ENCODE measurements at regions not wholly inside any gene's neighbourhood (a gene's known extent, or its start where the extent isn't known, plus 50 kb on each side); places are given as distances from the start of the nearest gene placed in this dataset.
"Not testable (repeated sequence)": the region's sequence is repeated elsewhere in the genome, so short reads cannot be mapped to it uniquely, and the experiment has no call there.

GRCh38 chr12:126944684-126945083 lies 1322.3 kb upstream of the TMEM132C start:
- TF ChIP-seq, protein P1, sequence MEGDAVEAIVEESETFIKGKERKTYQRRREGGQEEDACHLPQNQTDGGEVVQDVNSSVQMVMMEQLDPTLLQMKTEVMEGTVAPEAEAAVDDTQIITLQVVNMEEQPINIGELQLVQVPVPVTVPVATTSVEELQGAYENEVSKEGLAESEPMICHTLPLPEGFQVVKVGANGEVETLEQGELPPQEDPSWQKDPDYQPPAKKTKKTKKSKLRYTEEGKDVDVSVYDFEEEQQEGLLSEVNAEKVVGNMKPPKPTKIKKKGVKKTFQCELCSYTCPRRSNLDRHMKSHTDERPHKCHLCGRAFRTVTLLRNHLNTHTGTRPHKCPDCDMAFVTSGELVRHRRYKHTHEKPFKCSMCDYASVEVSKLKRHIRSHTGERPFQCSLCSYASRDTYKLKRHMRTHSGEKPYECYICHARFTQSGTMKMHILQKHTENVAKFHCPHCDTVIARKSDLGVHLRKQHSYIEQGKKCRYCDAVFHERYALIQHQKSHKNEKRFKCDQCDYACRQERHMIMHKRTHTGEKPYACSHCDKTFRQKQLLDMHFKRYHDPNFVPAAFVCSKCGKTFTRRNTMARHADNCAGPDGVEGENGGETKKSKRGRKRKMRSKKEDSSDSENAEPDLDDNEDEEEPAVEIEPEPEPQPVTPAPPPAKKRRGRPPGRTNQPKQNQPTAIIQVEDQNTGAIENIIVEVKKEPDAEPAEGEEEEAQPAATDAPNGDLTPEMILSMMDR (IDR thresholded peaks at IDR 0.05; ENCODE audit: extremely low read depth, low read depth, low read length): no peak
- Histone ChIP-seq H2AFZ (ENCODE audit: low read length) (no peak overlapping the region), H3K4me2 (ENCODE audit: insufficient read depth, low read length) (no peak overlapping the region), H3K4me1 (ENCODE audit: insufficient read depth, low read length) (no peaks in the 10 kb centered on the region), H3K9me3 (ENCODE audit: low read depth, low read length) (no peaks in the 10 kb centered on the region), H4K20me1 (ENCODE audit: insufficient read depth, low read length) (no peaks in the 10 kb centered on the region), H3K4me3 (ENCODE audit: insufficient read depth, low read length) (no peak overlapping the region), H3K27me3 (ENCODE audit: insufficient read depth, low read length) (no peaks in the 10 kb centered on the region), H3K27ac (ENCODE audit: low read depth, low read length) (no peak overlapping the region), H3K79me2 (ENCODE audit: insufficient read depth, low read length) (no peaks in the 10 kb centered on the region), H3K36me3 (ENCODE audit: insufficient read depth, low read length) (no peaks in the 10 kb centered on the region)
- DNase-seq (ENCODE audit: insufficient read length, low spot score, missing footprints): no peak

DNA sequence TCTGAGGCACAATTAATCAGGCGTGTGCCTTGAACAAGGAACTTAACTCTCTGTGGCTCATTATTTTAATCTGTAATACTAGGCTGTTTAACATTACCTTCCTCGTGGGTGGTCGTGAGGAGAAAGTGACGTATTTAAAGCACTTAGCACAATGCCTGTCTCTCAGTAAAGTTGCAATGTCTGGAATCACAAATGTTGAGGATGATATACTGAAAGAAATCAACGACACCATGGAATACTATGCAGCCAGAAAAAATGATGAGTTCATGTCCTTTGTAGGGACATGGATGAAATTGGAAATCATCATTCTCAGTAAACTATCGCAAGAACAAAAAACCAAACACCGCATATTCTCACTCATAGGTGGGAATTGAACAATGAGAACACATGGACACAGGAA lies 1320.0 kb upstream of the TMEM132C start:
- H3K9me3 ChIP-seq (ENCODE audit: low read depth, low read length); H3K4me1 ChIP-seq (ENCODE audit: insufficient read depth, low read length); H3K27me3 ChIP-seq (ENCODE audit: insufficient read depth, low read length); H2AFZ ChIP-seq (ENCODE audit: low read length); H3K27ac ChIP-seq (ENCODE audit: low read depth, low read length); H3K4me3 ChIP-seq (ENCODE audit: insufficient read depth, low read length); H3K4me2 ChIP-seq (ENCODE audit: insufficient read depth, low read length); DNase-seq (ENCODE audit: insufficient read length, low spot score, missing footprints); H3K79me2 ChIP-seq (ENCODE audit: insufficient read depth, low read length); H4K20me1 ChIP-seq (ENCODE audit: insufficient read depth, low read length); H3K36me3 ChIP-seq (ENCODE audit: insufficient read depth, low read length): not testable (repeated sequence)

GRCh38 chr12:126949558-126949957 lies 1317.4 kb upstream of the TMEM132C start:
- Histone ChIP-seq H3K4me1 (ENCODE audit: insufficient read depth, low read length) (no peaks in the 10 kb centered on the region), H3K4me2 (ENCODE audit: insufficient read depth, low read length) (no peak overlapping the region), H3K9me3 (ENCODE audit: low read depth, low read length) (no peaks in the 10 kb centered on the region), H3K79me2 (ENCODE audit: insufficient read depth, low read length) (no peaks in the 10 kb centered on the region), H3K4me3 (ENCODE audit: insufficient read depth, low read length) (no peak overlapping the region), H3K27ac (ENCODE audit: low read depth, low read length) (no peak overlapping the region), H3K27me3 (ENCODE audit: insufficient read depth, low read length) (no peaks in the 10 kb centered on the region), H4K20me1 (ENCODE audit: insufficient read depth, low read length) (no peaks in the 10 kb centered on the region), H2AFZ (ENCODE audit: low read length) (no peak overlapping the region), H3K36me3 (ENCODE audit: insufficient read depth, low read length) (no peaks in the 10 kb centered on the region)
- TF ChIP-seq, protein P1 (IDR thresholded peaks at IDR 0.05; ENCODE audit: extremely low read depth, low read depth, low read length): no peak
- no peak for DNase-seq (ENCODE audit: insufficient read length, low spot score, missing footprints)

GRCh38 chr12:126950266-126950665 lies 1316.7 kb upstream of the TMEM132C start:
- DNase-seq (ENCODE audit: insufficient read length, low spot score, missing footprints): no peak
- Histone ChIP-seq H3K79me2 (ENCODE audit: insufficient read depth, low read length) (no peaks in the 10 kb centered on the region), H3K4me1 (ENCODE audit: insufficient read depth, low read length) (no peaks in the 10 kb centered on the region)

More at GRCh38 chr12:126950266-126950665, 1316.7 kb upstream of the TMEM132C start:
- Histone ChIP-seq H3K4me3 (ENCODE audit: insufficient read depth, low read length) (no peak overlapping the region), H3K9me3 (ENCODE audit: low read depth, low read length) (no peaks in the 10 kb centered on the region), H3K27ac (ENCODE audit: low read depth, low read length) (no peak overlapping the region), H3K36me3 (ENCODE audit: insufficient read depth, low read length) (no peaks in the 10 kb centered on the region), H3K27me3 (ENCODE audit: insufficient read depth, low read length) (no peaks in the 10 kb centered on the region), H3K4me2 (ENCODE audit: insufficient read depth, low read length) (no peak overlapping the region), H4K20me1 (ENCODE audit: insufficient read depth, low read length) (no peaks in the 10 kb centered on the region), H2AFZ (ENCODE audit: low read length) (no peak overlapping the region)
- TF ChIP-seq, protein P1 (IDR thresholded peaks at IDR 0.05; ENCODE audit: extremely low read depth, low read depth, low read length): no peak
